GM19395 (cell line): ENCODE measurements at regions not wholly inside any gene's neighbourhood (a gene's known extent, or its start where the extent isn't known, plus 50 kb on each side); places are given as distances from the start of the nearest gene placed in this dataset.

ENCODE experiments used
- ATAC-seq: cut with Tn5 transposase; IDR thresholded peaks from one replicate; pipeline ENCODE4 v1.9.1; 2021; ENCODE audit warnings: mild to moderate bottlenecking, moderate library complexity; ENCODE audit not compliant: unreplicated experiment

DNA sequence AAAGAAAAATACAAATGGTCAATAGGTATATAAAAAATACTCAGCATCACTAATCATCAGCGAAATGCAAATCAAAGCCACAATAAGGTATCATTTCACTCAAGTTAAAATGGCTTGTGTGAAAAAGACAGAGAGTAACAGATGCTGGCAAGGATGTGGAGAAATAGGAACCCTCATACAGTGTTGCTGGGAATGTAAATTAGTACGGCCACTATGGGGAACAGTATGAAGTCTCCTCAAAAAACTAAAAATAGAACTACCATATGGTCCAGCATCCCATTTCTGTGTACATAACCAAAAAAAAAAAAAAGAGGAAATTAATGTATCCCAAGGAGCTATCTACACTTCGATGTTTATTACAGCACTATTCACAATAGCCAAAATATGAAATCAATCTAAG is 98.1 kb upstream of the TGFBR2 start:
- ATAC-seq, result no peak

DNA sequence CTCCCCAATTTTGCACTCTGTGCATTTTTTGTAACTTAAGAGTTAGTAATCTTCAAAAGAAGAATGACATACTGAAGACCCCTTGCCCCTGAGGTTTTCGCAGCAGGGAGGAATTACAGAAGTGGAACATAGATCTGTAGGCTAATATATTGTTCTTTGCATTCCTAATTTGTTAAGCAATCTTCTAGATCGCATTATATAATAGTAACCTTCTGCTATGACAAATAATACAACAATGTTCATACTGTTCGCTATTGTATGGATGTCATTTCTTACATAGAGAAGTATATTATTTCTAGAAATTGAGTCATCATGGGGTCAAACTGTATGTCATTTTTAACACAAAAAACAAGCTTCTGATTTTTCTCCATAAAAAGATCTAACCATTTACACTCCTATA is 95.8 kb upstream of the TGFBR2 start:
- no peak for ATAC-seq

DNA sequence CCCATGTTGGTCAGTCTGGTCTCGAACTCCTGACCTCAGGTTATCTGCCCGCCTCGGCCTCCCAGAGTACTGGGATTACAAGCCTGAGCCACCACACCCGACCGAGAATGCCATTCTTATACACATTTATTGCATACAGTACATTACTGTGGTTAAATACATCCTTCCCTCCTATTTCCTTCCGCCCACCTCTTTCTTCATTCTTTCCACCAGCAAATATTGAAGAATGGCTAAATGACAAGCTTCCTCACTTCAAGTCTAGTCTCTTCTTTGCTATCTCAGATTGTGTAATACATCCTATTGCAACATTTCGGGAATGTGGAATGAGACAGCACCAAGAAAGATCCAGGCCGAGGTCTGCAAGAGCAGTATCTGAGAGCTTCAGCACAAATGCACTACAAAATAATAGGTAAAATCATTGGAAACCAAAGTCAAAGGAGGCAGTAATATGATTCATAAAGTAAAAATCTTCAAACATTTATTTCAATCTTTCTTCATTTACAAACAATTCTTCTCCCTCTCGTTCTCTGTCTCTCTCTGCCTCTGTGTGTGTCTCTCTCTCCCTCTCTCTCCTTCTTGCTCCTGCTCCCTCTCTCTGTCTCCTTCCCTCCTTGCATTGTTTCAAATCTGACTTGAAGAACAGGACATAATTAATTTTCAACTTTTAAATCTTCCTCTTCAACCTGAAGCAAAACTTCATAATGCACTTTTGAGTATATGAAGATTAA is 94.7 kb upstream of the TGFBR2 start:
- ATAC-seq, result no peak

DNA sequence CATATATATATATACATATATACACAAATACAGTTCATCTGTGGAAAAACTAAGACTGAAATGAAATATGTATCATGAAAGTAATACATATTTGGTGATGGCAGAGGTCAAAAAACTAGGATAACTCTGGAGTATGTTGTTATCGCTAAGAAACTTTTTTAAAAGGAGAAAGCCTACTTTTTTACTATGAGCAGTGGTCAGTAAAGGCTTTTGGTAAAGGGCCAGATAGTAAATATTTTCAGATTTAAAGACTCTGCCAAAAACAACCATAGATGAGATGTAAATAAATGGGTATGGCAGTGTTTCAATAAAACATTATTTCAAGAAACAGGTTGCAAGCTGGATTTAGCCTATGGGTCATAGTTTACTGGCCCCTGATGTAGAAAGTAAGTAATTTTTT is 93.8 kb upstream of the TGFBR2 start:
- no peak for ATAC-seq

DNA sequence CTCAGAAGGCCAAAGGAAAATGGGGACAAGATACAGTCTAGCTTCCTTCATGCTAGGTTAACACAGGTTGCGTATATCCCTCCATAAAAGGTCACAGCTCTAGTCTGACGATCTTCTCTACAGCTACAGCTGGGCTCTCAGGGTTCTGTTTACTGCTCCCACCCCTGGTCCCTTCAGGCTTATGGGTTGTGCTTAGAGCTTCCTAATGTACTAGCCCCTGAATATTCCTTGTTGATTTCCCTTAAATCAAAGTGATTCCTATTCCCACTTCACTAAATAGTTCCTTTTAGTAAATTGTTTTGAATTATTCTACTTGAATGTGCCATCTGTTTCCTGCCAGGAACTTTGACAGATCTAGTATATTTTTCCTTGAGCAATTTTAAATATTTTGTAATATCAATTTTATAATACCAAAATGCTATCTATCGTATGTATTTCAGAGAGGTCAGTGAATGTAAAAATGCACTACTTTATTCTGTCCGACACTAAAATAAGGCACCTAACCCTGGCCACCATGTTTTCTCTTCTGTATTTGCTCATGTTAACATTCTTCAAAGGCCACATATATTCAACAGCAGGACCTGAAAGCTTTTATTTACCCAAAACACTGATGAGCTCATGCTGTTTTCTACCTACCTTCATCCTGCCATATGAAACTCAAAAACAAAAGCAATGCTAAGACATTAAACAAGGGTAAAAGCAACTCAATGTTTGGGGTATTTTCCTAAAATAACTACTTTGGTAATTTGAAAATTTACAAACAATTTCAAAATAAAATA is 92.8 kb upstream of the TGFBR2 start:
- no peak for ATAC-seq

DNA sequence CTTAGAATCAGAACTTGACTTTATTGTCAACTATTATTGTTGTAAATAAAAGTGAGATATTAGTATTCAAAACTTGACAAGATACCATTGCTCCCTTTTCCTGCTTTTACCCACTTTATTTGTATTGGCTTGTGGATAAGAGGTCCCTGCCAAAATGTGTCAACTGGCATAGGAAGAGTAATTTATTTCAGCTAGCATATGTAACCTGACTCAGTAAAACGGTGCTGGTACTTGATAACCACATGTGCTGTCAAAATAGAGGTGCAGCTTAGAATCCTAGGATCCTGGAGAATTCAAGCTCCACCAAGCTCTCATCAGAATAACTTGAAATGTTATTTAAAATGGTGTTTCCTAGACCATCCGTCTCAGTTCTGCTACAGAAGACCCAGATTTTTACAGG is 90.2 kb upstream of the TGFBR2 start:
- no peak for ATAC-seq

DNA sequence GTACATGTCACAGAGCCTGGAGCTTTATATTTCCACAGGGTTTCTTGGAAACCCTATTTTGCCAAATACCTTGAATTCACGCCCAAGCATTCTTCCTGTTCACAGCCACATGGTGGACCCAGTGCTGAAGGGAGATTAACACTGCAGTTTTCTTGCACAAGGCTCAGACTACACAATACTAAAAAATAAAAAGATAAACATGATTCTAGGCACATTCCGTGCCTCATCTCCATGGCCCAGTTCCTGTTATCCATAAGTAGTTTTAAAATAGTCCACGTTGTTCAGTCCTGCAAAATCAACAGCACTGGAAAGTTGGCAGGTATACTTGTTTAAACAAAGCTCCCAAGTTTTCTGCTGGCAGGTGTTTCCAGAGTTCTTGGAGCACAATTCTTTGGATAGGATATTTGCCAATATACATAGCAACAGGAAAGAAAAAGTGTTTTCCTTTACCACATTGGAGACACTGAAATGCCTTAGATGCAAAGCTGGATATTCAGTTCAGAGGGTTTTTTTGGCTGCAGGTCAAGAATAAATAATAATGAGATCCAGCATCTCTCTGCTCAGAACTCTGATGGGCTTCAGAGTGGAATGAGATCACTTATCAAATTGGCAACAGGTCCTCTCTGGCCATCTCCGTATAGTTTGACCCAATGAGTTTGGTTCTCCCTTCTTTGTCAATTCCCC is 88.1 kb upstream of the TGFBR2 start:
- no peak for ATAC-seq

DNA sequence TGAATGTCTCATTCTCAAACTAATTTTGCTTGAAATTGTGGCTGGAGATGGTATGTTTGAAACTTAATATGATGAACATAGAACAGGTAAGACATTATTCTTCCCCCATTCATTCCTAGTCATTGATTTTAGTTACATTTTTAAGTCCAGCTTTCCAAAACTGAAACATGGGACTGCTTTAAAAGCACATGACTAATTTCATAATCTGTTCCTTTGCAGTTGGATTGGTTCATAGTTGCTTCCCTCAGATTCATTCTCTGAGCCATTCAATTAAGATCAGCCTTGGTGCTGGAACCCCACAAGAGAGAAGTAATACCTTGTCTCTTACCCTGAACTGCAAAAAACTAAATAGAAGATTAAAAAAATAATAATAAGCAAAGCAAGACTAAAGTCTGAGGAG is 87.5 kb upstream of the TGFBR2 start:
- no peak for ATAC-seq

DNA sequence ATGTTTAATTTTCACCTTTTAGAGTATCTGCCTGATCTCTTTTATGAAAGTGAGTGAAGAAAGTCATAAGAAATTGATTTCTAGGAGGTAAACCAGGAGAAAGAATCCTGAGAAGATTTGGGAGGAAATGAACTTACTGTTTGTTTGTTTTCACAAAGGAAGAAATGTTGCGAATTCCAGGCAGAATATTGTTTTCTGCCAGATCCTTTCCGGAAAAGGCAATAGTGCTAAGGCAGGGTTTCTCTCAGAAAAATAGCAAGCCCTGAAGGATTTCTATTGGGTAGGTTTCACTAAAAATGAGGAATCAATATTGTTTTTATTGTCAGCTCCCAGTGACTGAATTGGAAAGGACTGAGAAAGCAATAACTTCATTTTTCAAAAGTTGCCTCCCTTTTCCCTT is 85.7 kb upstream of the TGFBR2 start:
- no peak for ATAC-seq

DNA sequence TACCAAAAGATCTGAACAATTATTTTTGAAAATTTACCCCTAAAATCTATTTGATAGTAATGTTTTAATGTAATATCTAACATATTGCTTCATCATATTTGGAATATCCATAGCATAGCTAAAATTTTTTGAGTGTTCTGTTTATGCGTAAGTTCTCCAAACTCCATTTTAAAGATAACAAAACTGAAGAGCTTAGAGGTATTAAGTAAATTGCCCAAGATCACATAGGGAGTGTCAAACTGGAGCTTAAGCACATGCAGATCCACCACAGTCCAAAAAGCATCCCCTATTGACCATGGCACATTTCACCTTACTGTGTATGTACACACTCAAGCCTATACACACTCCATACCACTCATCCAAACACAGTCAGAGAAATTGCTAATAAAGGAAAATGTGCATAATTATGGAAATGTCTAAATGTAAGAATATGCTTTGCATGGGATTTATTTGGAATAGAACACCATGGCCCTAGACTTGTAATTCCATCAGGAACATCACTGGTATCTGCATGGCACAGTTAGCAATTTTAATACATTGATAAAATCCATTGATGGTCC is 85.2 kb upstream of the TGFBR2 start:
- no peak for ATAC-seq

DNA sequence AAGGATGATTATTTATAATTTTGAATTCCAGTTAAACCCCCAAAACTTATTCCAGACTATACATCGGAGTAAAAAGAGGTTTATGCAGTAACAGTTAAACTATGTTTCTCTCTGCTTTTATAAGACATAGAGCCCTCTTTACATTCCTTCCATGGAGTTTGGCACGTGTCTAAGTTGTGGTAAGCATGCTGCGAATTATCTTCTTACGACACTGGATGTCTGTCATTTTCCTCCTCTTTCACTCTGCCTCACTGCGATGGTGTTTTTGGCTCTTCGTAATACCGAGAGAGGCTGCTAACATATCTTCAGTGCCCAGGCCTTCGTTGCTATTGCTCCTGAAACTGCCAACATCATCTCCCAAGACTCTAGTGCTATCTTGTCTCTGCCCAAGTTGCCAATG is 83.9 kb upstream of the TGFBR2 start:
- no peak for ATAC-seq

DNA sequence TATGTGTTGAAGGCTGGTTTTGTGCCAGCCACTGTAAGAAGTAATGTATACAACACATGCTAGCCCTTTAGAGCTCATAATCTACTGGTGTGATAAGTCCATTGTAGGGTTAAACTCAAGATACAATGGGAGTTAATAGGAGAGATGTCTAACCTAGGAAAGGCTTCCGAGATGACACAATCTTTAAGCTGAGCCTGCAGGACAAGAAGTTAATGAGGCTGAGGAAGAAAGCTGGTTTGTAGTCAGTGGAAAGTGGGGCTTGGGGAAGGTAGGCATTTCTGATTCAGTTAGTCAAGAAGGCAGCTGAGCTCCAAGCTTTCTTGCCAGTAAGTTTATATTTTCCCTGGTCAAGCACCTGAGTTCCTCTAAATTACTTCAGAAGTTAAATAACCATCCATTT is 83.0 kb upstream of the TGFBR2 start:
- ATAC-seq, result no peak

DNA sequence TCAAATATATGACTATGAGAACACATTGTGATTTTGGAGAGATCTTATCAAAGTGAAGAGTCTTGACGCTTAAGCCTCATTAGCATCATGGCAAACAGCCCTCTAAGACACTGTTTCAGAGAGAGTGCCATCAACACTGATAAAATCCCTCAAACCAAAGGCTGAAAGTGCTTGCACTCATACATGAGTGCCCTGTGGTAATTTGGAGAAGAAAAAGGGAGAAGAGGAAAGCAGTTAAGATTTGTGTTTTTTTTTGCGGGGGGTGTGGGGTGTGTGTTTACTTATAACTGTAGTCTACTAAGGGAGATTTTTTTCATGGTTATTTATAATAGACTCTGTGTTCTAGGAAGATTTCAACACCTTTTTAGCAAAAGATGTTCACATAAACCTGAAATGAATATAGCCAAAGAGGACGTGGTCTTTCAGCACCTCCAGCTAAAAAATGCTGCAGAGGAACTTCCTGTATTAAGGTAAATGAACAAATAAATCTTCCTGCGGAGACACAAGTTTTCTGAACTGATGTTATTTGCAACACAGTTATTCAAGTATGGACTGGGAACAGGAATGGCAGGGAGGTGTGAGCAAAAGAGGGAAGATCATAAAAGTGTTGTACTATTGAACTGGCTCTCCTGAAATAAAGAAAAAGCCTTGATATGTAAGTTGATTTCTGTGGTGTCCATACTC is 81.9 kb upstream of the TGFBR2 start:
- no peak for ATAC-seq

DNA sequence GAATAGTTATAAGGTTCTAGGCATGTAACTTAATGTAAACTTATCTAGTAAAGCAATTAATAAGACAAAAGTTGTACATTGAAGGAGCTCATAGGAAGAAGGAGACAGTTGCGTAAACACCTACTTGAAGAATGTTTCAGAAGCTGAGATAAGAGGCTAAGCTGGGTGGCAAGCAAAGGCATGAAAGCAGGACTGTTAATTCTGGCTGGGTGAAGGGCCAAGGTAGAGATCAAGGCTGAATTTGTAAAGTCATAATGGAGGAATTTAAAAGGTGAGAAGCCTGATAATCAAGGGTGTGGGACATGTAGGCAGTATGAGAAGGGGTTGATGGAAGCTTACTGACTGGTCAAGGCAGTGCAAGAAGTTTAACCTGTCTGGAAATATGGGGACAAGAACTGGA is 80.4 kb upstream of the TGFBR2 start:
- no peak for ATAC-seq

DNA sequence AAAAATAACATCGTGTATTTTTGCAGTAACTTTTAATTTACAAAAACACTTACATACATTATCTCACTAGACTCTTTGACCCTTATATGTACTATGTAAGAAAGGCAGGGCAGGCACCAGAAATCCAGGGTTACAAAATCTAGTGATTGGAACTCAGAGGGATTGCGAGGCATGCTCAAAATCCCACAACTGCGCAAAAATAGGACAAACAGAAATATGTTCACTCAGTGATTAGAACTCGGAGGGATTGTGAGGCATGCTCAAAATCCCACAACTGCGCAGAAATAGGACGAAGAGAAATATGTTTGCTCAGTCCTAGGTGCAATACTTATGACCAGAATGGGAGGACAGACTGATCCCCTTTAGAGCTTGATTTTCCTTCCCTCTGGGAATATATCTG is 79.2 kb upstream of the TGFBR2 start:
- no peak for ATAC-seq

DNA sequence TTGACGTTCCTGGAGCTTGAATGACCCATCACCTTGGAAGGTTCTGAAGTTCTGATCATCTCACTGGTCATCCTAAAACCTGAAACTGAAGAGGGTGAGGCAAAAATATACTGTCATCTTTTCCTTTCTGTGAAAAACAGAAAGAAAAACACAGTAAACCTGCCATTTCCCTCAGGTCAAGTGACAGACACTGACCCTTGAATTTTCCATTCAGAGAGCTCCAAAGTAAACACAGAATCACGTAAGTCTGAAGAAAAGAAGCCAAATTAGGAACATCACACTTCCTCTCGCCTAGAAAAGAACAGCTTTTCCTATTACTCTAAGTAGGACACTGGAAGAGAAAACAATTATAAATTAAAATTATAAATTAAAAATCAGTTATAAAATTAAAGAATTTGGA is 78.7 kb upstream of the TGFBR2 start:
- no peak for ATAC-seq

DNA sequence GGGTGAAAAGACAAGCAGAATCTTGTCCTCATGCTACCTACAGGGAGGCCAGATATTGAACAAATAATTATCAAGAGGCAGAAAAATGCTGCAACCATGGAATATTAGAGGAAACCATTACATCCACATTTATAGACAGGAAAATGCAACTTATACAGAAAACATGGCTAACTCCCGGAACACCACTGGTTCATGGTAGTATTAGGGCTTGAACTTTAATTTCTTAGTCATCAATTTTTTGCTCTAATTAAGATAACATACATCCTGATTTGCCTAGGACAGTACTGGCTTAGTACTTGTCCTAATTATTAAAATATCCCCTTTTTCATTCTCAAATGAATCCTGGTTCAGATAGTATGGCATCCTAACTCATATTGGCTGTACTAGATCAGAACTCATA is 76.3 kb upstream of the TGFBR2 start:
- ATAC-seq, result no peak

DNA sequence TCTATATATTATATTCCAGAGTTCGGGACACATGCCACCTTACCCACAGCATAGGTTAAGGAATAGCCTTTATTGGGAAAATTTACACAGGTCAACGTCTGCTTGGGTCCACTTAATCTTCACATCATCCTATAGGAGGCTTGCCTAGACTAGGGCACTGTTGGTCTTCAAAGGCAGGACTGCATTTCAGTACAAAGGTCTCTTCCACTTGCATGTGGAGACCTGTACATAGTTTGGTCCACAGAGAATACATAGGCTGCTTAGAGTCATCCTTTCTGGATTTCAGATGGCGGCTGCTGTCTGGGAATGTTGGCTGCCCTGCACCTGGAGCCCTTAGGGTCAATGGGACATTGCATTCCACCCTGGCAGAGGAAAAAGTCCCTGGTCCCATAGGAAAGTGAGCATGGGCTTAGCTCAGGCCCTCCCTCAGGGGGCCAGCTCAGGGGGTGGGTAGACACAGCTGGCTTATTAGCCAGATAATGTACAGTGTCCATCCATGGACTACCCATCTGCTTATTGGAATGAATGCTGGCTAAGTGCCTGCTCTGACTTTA is 75.3 kb upstream of the TGFBR2 start:
- ATAC-seq, result no peak

DNA sequence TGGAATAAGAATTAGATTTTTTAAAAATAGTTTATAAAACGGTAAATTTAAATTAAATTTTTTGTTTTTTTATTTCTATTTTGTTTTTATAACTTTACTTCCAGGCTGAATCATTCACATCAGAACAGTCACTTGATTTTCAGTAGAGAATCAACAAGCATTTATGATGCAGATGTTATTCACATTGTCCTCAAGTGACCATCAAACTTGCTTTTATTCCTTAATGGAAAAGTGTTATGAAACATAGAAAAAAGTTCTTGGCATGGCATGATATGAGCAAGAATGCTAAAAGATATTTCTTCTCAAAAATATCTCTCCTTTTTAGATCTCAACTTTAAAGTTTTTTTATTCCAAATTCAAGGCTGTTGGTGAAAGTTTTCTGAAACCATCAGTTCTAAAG is 70.9 kb upstream of the TGFBR2 start:
- ATAC-seq, result no peak

DNA sequence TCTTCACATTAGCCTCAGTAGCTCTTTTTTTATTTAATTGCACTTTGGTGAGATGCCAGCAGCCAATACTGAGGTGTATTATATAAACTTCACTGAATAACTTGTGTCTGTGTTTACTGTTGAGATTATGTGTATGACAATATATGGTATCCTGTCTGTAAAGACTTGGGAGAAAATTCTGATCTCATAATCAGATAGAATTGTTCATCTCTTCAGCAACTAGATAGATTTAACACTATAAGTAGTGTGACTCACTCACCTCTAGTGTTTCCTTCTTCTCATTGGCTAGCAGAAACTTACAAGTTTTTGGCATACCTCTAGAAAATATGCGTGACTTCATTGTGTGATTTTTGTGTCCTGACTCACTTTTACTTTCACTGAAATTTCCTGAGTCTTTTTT is 67.6 kb upstream of the TGFBR2 start:
- ATAC-seq, result no peak

DNA sequence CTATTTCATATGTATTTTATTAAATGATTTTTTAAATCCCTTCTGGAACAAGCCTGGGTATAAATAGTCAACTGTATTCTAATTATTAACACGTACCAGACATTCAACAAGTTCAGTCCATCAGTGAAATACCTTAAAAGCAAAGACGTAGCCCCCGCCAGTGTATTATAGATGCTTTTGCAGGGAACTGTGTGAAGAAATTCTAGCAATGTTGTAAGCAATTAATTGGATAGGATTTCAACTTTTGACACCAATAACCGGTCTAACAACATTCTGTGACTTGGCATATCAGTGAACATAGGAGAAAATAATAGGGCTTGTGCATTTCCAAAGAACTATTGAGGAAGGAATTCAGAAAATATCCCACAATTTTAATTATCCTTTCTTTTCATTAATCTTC is 67.2 kb upstream of the TGFBR2 start:
- no peak for ATAC-seq
